CD4-positive, alpha-beta memory T cell (primary cell): ENCODE measurements at regions not wholly inside any gene's neighbourhood (a gene's known extent, or its start where the extent isn't known, plus 50 kb on each side); places are given as distances from the start of the nearest gene placed in this dataset.

Experiments used
- CTCF ChIA-PET: fragments of 350-600 bp; sonication (Branson Sonifier 250); formaldehyde crosslinking; loops from one replicate; lab custom pipeline; 2021; ENCODE audit warnings: inconsistent platforms; ENCODE audit not compliant: partially characterized antibody; lab: Charles Lee
- POLR2A ChIA-PET: fragments of 350-600 bp; sonication (Branson Sonifier 250); formaldehyde crosslinking; loops from one replicate; lab custom pipeline; 2021; ENCODE audit not compliant: partially characterized antibody; lab: Charles Lee
- DNase-seq, 5 donors: peaks; one replicate each; pipeline versions ENCODE4 v3.0.0 to v3.0.0-alpha.2; 2020 to 2022; ENCODE audit warnings: mixed read lengths in 1 of 5
- H3K27ac ChIP-seq: one replicate; pipeline ENCODE4 v1.7.0; 2013; ENCODE audit warnings: low read depth, low read length
- H3K27me3 ChIP-seq: 2 replicates; pipeline ENCODE4 v1.7.0; 2013; ENCODE audit warnings: mild to moderate bottlenecking, low read length, moderate library complexity; ENCODE audit not compliant: insufficient read depth
- H3K36me3 ChIP-seq: 2 replicates; pipeline ENCODE4 v1.7.0; 2013; ENCODE audit warnings: mild to moderate bottlenecking, low read length, moderate library complexity; ENCODE audit not compliant: insufficient read depth
- H3K4me1 ChIP-seq: 2 replicates; pipeline ENCODE4 v1.7.0; 2013; ENCODE audit warnings: mild to moderate bottlenecking, low read length, moderate library complexity; ENCODE audit not compliant: insufficient read depth
- H3K4me3 ChIP-seq, 2 donors: one replicate each; pipeline ENCODE4 v1.7.0; 2013; ENCODE audit warnings: low read length in 2 of 2, mild to moderate bottlenecking in 1 of 2
- H3K9me3 ChIP-seq, 2 donors: one replicate each; pipeline ENCODE4 v1.7.0; 2013; ENCODE audit warnings: low read length in 2 of 2, control low read depth in 1 of 2; ENCODE audit not compliant: control insufficient read depth in 1 of 2
- H3K27ac Mint-ChIP-seq, 7 donors: one replicate each; pipeline ENCODE4 v1.8.0; 2020 to 2021; ENCODE audit warnings: mixed read lengths in 7 of 7, mild to moderate bottlenecking in 6 of 7, inconsistent platforms in 3 of 7, moderate library complexity in 3 of 7
- H3K27me3 Mint-ChIP-seq, 2 donors: one replicate each; pipeline ENCODE4 v1.8.0; 2020 to 2021; ENCODE audit warnings: mixed read lengths in 2 of 2
- H3K36me3 Mint-ChIP-seq, 2 donors: one replicate each; pipeline ENCODE4 v1.8.0; 2020 to 2021; ENCODE audit warnings: mixed read lengths in 2 of 2, inconsistent platforms in 1 of 2, mild to moderate bottlenecking in 1 of 2
- H3K4me1 Mint-ChIP-seq, 4 donors: one replicate each; pipeline ENCODE4 v1.8.0; 2020 to 2021; ENCODE audit warnings: mixed read lengths in 4 of 4, mild to moderate bottlenecking in 1 of 4
- H3K4me3 Mint-ChIP-seq, 8 donors: one replicate each; pipeline ENCODE4 v1.8.0; 2020 to 2021; ENCODE audit warnings: mixed read lengths in 8 of 8, mild to moderate bottlenecking in 7 of 8, moderate library complexity in 6 of 8, inconsistent platforms in 3 of 8
- H3K9me3 Mint-ChIP-seq, 8 donors: one replicate each; pipeline ENCODE4 v1.8.0; 2020 to 2021; ENCODE audit warnings: mixed read lengths in 8 of 8, mild to moderate bottlenecking in 5 of 8, inconsistent platforms in 3 of 8, moderate library complexity in 1 of 8
- intact Hi-C: fragments of 100-400 bp; cut with micrococcal nuclease; formaldehyde crosslinking; loops from one replicate; pipeline ENCODE4 v1.15.1; 2023

DNA sequence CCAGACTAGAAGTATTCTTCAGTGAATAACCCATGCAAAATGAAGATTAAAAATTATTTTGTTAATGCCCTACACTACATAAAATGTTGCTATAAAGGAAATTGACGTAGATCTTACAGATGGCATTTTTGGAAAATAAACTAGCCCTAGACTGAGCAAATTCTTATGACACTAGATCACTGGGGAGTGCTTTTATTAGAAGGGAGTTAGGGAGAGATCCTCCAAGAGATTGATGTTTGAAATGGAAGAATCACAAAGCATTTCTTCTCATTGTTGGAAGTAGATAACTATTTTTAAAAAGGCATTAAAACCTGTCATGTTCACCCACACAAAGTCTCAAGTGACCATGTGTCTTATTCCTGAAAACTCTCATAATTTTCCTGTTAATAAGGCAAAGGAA is 351.1 kb upstream of the TLE4 start:
- Histone ChIP-seq H3K4me1 (no peaks in the 10 kb centered on the region), H3K4me3 (no peak overlapping the region), H3K9me3 (no peaks in the 10 kb centered on the region), H3K36me3 (no peaks in the 10 kb centered on the region), H3K27me3 (no peaks in the 10 kb centered on the region), H3K27ac (no peak overlapping the region)
- H3K36me3 Mint-ChIP-seq: no peaks in the 10 kb centered on the region
- CTCF ChIA-PET: no interaction called here
- peaks cover 0 to 8% (median 0%) of the 10 kb centered on the region in 8 donors for H3K9me3 Mint-ChIP-seq
- intact Hi-C loops: no loop called here
- no peaks in the 10 kb centered on the region for H3K27me3 Mint-ChIP-seq
- no peaks in the 10 kb centered on the region for H3K4me1 Mint-ChIP-seq
- no peak overlapping the region for H3K27ac Mint-ChIP-seq
- POLR2A ChIA-PET: no interaction called here
- DNase-seq: no peak
- H3K4me3 Mint-ChIP-seq: no peak overlapping the region

DNA sequence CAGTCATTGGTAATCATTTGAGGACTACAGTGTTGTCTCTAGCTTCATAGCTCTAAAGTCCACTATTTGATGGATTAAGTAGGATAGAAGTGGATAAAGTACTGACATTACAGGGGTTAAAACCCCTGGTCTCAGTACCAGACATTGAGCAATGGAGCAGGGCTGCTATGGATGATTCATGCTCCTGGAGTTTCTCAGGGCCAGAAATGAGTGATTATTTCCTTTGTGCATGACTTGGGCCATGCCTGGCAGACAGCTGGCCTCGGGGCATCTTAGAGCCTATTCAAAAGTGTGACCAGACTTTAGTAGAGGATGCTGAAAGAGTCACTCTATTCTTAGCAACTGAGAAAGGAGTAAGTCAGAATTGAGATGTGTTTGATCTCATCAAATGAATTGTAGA is 350.7 kb upstream of the TLE4 start:
- no peaks in the 10 kb centered on the region for H3K27me3 Mint-ChIP-seq
- H3K4me1 Mint-ChIP-seq: no peaks in the 10 kb centered on the region
- CTCF ChIA-PET: no interaction called here
- H3K36me3 Mint-ChIP-seq: no peaks in the 10 kb centered on the region
- H3K9me3 Mint-ChIP-seq: peaks cover 0 to 8% (median 0%) of the 10 kb centered on the region in 8 donors
- Histone ChIP-seq H3K36me3 (no peaks in the 10 kb centered on the region), H3K4me1 (no peaks in the 10 kb centered on the region), H3K27ac (no peak overlapping the region), H3K27me3 (no peaks in the 10 kb centered on the region), H3K4me3 (no peak overlapping the region), H3K9me3 (no peaks in the 10 kb centered on the region)
- DNase-seq: no peak
- POLR2A ChIA-PET: no interaction called here
- intact Hi-C loops: no loop called here
- no peak overlapping the region for H3K27ac Mint-ChIP-seq
- no peak overlapping the region for H3K4me3 Mint-ChIP-seq

DNA sequence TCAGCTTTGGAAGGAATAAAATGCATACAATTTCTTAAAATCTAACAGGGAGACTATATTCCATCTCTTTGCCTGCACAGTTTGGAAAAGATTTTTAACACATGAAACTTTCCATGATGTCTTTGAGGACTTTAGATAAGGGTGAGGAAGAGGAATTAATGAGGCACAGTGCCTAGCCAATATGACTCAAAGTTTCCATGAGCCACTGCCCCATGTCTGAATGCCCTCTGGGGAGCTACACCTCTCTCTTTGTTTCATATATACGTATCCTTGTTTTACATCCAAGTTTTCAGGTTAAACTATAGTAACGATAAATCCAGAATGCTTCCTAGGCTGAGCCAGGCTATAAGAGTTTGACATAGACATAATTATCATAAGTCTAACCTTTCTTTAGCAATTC is 349.3 kb upstream of the TLE4 start:
- ChIA-PET CTCF (no interaction called here), POLR2A (no interaction called here)
- H3K27me3 ChIP-seq: no peaks in the 10 kb centered on the region
- no peaks in the 10 kb centered on the region for H3K36me3 ChIP-seq
- DNase-seq: no peak
- no peak overlapping the region for H3K27ac ChIP-seq
- H3K9me3 ChIP-seq: no peaks in the 10 kb centered on the region
- intact Hi-C loops: no loop called here
- no peaks in the 10 kb centered on the region for H3K4me1 ChIP-seq
- Mint-ChIP-seq H3K36me3 (no peaks in the 10 kb centered on the region), H3K27me3 (no peaks in the 10 kb centered on the region), H3K4me1 (no peaks in the 10 kb centered on the region), H3K9me3 (peaks cover 0 to 8% (median 0%) of the 10 kb centered on the region in 8 donors), H3K4me3 (no peak overlapping the region), H3K27ac (no peak overlapping the region)
- H3K4me3 ChIP-seq: no peak overlapping the region

DNA sequence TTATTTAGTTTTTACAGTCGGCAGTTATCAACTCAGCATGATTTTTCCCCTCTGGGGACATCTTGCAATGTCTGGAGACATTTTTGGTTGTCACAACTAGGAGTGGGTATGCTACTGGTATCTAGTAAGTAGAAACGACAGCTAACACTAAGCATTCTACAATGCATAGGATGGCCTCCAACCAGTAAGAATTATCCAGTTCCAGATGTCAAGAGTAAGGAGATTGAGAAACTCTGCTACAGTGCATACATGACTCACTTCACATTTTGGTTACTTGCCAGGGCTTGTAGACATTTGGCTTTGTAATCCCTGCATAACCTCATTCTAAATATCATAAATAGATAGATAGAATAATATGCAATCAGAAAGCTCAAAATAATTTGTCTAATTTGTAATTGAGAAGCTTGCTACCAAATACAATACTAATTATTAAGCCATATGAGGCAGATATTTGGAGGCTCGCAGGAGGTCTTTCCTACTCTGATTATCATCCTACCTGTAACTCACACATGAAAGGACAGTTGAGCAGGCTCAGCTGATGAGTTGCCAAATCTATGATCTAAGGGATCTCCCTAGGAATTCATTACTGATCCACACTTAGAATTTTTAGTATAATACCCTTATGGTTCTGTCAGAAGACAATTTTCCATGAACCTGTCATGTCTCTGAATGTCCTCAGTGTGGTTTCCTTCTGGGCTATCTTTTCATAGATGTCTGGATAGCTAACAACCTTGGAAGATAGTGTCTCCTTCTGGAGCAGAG is 346.9 kb upstream of the TLE4 start:
- Histone ChIP-seq H3K27ac (no peak overlapping the region), H3K36me3 (no peaks in the 10 kb centered on the region), H3K4me1 (no peaks in the 10 kb centered on the region), H3K4me3 (no peak overlapping the region), H3K9me3 (no peaks in the 10 kb centered on the region), H3K27me3 (no peaks in the 10 kb centered on the region)
- intact Hi-C loops: no loop called here
- ChIA-PET CTCF (no interaction called here), POLR2A (no interaction called here)
- Mint-ChIP-seq H3K36me3 (no peaks in the 10 kb centered on the region), H3K27me3 (no peaks in the 10 kb centered on the region), H3K4me1 (no peaks in the 10 kb centered on the region), H3K9me3 (peaks cover 0 to 8% (median 0%) of the 10 kb centered on the region in 8 donors), H3K4me3 (no peak overlapping the region), H3K27ac (no peak overlapping the region)
- no peak for DNase-seq

DNA sequence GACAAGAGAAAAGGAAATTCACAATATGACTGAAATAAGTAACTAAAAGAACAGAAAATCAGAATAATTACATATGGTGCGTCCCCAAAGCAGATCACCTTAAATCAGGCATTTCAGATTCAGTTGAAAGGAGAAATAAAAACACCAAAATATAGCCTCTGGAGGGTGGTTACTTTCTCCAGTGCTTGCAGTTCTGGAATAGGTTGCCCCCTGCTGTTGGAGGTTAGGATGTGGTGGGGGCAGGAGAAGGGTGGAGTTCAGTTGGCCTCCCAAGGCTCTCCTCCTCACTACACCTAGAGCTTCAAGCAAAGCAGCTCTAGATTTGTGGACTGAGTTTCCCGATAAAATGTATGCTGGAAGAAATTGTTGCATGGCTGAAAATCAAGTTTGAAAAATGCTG is 338.2 kb upstream of the TLE4 start:
- ChIA-PET POLR2A (no interaction called here), CTCF (no interaction called here)
- Mint-ChIP-seq H3K27ac (no peak overlapping the region), H3K4me1 (no peaks in the 10 kb centered on the region), H3K4me3 (no peak overlapping the region), H3K9me3 (peaks cover 0 to 9% (median 0%) of the 10 kb centered on the region in 8 donors), H3K36me3 (no peaks in the 10 kb centered on the region), H3K27me3 (peaks cover 0 to 2% of the 10 kb centered on the region in 2 donors)
- H3K27me3 ChIP-seq: no peaks in the 10 kb centered on the region
- no peak overlapping the region for H3K4me3 ChIP-seq
- H3K4me1 ChIP-seq: no peaks in the 10 kb centered on the region
- H3K9me3 ChIP-seq: no peaks in the 10 kb centered on the region
- no peaks in the 10 kb centered on the region for H3K36me3 ChIP-seq
- DNase-seq: no peak
- intact Hi-C loops: no loop called here
- no peak overlapping the region for H3K27ac ChIP-seq

DNA sequence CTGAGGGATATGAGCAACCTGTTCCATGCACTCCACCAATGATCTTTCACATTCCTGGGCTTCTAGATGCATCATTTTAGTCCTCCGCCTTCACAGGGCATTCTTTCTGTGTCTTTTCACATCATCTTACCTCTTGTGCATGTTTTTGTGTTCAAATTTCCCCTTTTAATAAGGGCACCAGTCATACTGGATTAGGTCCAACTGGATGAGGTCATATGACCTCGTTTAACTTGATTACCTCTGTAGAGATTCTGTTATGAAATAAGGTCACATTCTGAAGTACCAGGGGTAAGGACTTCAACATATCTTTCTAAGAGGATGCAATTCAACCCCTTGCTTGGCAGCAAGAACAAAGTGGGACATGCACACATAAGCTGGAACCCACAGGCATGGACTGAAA is 335.3 kb upstream of the TLE4 start:
- no peaks in the 10 kb centered on the region for H3K4me1 Mint-ChIP-seq
- CTCF ChIA-PET: no interaction called here
- no peak for DNase-seq
- Histone ChIP-seq H3K27ac (no peak overlapping the region), H3K9me3 (no peaks in the 10 kb centered on the region), H3K36me3 (no peaks in the 10 kb centered on the region), H3K4me3 (no peak overlapping the region), H3K27me3 (no peaks in the 10 kb centered on the region), H3K4me1 (no peaks in the 10 kb centered on the region)
- H3K27me3 Mint-ChIP-seq: peaks cover 0 to 4% of the 10 kb centered on the region in 2 donors
- no peak overlapping the region for H3K4me3 Mint-ChIP-seq
- intact Hi-C loops: no loop called here
- peaks cover 0 to 9% (median 0%) of the 10 kb centered on the region in 8 donors for H3K9me3 Mint-ChIP-seq
- no peaks in the 10 kb centered on the region for H3K36me3 Mint-ChIP-seq
- H3K27ac Mint-ChIP-seq: no peak overlapping the region
- POLR2A ChIA-PET: no interaction called here

DNA sequence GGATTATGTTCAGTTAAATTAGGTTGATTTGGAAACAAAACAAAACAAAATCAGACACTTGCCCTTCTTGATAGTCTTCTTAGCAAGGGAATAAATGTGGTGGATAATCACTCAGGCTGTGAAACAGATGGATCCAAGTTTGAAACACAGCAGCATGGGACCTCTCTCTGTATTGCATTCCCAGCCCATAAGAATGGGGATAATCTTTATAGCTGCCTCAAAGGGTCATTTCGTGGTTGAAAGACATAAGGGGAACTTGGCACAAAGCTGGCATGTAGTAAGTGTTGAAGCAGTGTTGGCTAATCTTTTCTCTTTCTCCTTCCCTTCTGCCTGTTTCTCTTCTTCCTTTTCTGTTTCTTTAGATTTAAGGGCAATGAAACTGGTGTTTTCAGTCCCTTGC is 333.9 kb upstream of the TLE4 start:
- Mint-ChIP-seq H3K9me3 (peaks cover 0 to 4% (median 0%) of the 10 kb centered on the region in 8 donors), H3K4me1 (no peaks in the 10 kb centered on the region), H3K4me3 (no peak overlapping the region), H3K27ac (no peak overlapping the region), H3K36me3 (no peaks in the 10 kb centered on the region), H3K27me3 (peaks cover 0 to 4% of the 10 kb centered on the region in 2 donors)
- H3K27me3 ChIP-seq: no peaks in the 10 kb centered on the region
- DNase-seq: no peak
- CTCF ChIA-PET: no interaction called here
- no peaks in the 10 kb centered on the region for H3K36me3 ChIP-seq
- H3K4me1 ChIP-seq: no peaks in the 10 kb centered on the region
- H3K27ac ChIP-seq: no peak overlapping the region
- H3K4me3 ChIP-seq: no peak overlapping the region
- intact Hi-C loops: no loop called here
- POLR2A ChIA-PET: no interaction called here
- no peaks in the 10 kb centered on the region for H3K9me3 ChIP-seq
